Neural cell (in vitro differentiated cells): ENCODE measurements at regions not wholly inside any gene's neighbourhood (a gene's known extent, or its start where the extent isn't known, plus 50 kb on each side); places are given as distances from the start of the nearest gene placed in this dataset.

Experiments
- H2AFZ ChIP-seq: fragments of 200-600, 300-800 bp; sonication (generic), shearing (Covaris generic); 2 replicates; pipeline ENCODE4 v1.6.0; 2014; ENCODE audit warnings: low read depth, mild to moderate bottlenecking, antibody characterized with exemption, low read length, moderate library complexity
- H3F3A ChIP-seq: fragments of 200-600 bp; shearing (Covaris generic); 2 replicates; pipeline ENCODE4 v1.6.1; 2016; ENCODE audit warnings: mild to moderate bottlenecking, moderate library complexity, mixed read lengths, antibody characterized with exemption, low read length; ENCODE audit not compliant: insufficient read depth, poor library complexity, severe bottlenecking
- H3K27ac ChIP-seq: fragments of 200-600, 300-800 bp; sonication (generic), shearing (Covaris generic); 2 replicates; pipeline ENCODE4 v1.5.1; 2014; ENCODE audit warnings: mild to moderate bottlenecking, low read length, moderate library complexity
- H3K27me3 ChIP-seq: fragments of 300-800, 200-600 bp; sonication (generic), shearing (Covaris generic); 2 replicates; pipeline ENCODE4 v1.6.0; 2014; ENCODE audit warnings: mild to moderate bottlenecking, low read depth, low read length, moderate library complexity; ENCODE audit not compliant: insufficient read depth
- H3K36me3 ChIP-seq: fragments of 300-800, 200-600 bp; sonication (generic), shearing (Covaris generic); 2 replicates; pipeline ENCODE4 v1.5.1; 2014; ENCODE audit warnings: mild to moderate bottlenecking, antibody characterized with exemption, low read length, moderate library complexity; ENCODE audit not compliant: insufficient read depth
- H3K4me2 ChIP-seq: fragments of 300-800, 200-600 bp; sonication (generic), shearing (Covaris generic); 2 replicates; pipeline ENCODE4 v1.6.0; 2014; ENCODE audit warnings: mild to moderate bottlenecking, low read length
- H3K4me3 ChIP-seq: fragments of 300-800, 200-600 bp; sonication (generic), shearing (Covaris generic); 2 replicates; pipeline ENCODE4 v1.5.1; 2014; ENCODE audit warnings: mild to moderate bottlenecking, low read length, moderate library complexity
- H3K79me2 ChIP-seq: fragments of 200-600 bp; shearing (Covaris generic); replicated peaks from 2 replicates; pipeline ENCODE4 v1.6.0; 2014; ENCODE audit warnings: mild to moderate bottlenecking, low read length, moderate library complexity; ENCODE audit not compliant: insufficient read depth
- H3K9ac ChIP-seq: fragments of 300-800, 200-600 bp; sonication (generic), shearing (Covaris generic); 2 replicates; pipeline ENCODE4 v1.6.1; 2016; ENCODE audit warnings: mild to moderate bottlenecking, low read length, mixed read lengths
- H3K9me2 ChIP-seq: fragments of 200-600 bp; shearing (Covaris generic); 2 replicates; pipeline ENCODE4 v1.6.1; 2016; ENCODE audit warnings: mild to moderate bottlenecking, low read length, mixed read lengths; ENCODE audit not compliant: insufficient read depth
- H3K9me3 ChIP-seq: fragments of 200-600, 300-800 bp; sonication (generic), shearing (Covaris generic); 2 replicates; pipeline ENCODE4 v1.6.1; 2016; ENCODE audit warnings: mild to moderate bottlenecking, mixed run types, low read length, moderate library complexity, mixed read lengths
- H4K20me1 ChIP-seq: fragments of 200-600 bp; shearing (Covaris generic); 2 replicates; pipeline ENCODE4 v1.6.1; 2016; ENCODE audit warnings: mild to moderate bottlenecking, mixed run types; ENCODE audit not compliant: insufficient read depth
- CTCF ChIP-seq: fragments of 450-650 bp; IDR thresholded peaks from 2 replicates; pipeline ENCODE4 v1.5.1; 2014; ENCODE audit warnings: antibody characterized with exemption, mild to moderate bottlenecking, moderate library complexity; ENCODE audit not compliant: poor library complexity, severe bottlenecking
- EP300 ChIP-seq: fragments of 450-650 bp; conservative IDR thresholded peaks from 2 replicates; pipeline ENCODE4 v1.6.1; 2014; ENCODE audit warnings: antibody characterized with exemption, mild to moderate bottlenecking, moderate library complexity; ENCODE audit not compliant: poor library complexity, severe bottlenecking
- EZH2 ChIP-seq: fragments of 200-600, 300-800 bp; shearing (Covaris generic), sonication (generic); IDR thresholded peaks from 2 replicates; pipeline ENCODE4 v1.6.1; 2014; ENCODE audit warnings: antibody characterized with exemption, low read length, borderline replicate concordance, mild to moderate bottlenecking; ENCODE audit not compliant: insufficient read depth, poor library complexity, severe bottlenecking
- MXI1 ChIP-seq: fragments of 450-650 bp; conservative IDR thresholded peaks from 2 replicates; pipeline ENCODE4 v1.6.1; 2014; ENCODE audit warnings: antibody characterized with exemption, mild to moderate bottlenecking; ENCODE audit not compliant: poor library complexity, severe bottlenecking
- POLR2AphosphoS5 ChIP-seq: IDR thresholded peaks from 2 replicates; pipeline ENCODE4 v1.6.1; 2012
- RAD21 ChIP-seq: fragments of 450-650 bp; conservative IDR thresholded peaks from 2 replicates; pipeline ENCODE4 v1.6.1; 2014; ENCODE audit warnings: antibody characterized with exemption, mild to moderate bottlenecking, moderate library complexity
- REST ChIP-seq: IDR thresholded peaks from 2 replicates; pipeline ENCODE4 v1.6.1; 2012; ENCODE audit warnings: borderline replicate concordance
- TAF1 ChIP-seq: IDR thresholded peaks from 2 replicates; pipeline ENCODE4 v1.6.1; 2012; ENCODE audit warnings: low read depth

GRCh38 chr5:3345195-3345594 lies 250.4 kb upstream of the IRX1 start:
- Histone ChIP-seq H3K27me3 (no peaks in the 10 kb centered on the region), H3F3A (no peaks in the 10 kb centered on the region), H3K79me2 (no peaks in the 10 kb centered on the region), H4K20me1 (no peaks in the 10 kb centered on the region), H3K27ac (no peak overlapping the region), H2AFZ (no peak overlapping the region), H3K9ac (no peak overlapping the region), H3K4me2 (no peak overlapping the region), H3K4me3 (no peak overlapping the region), H3K9me3 (no peaks in the 10 kb centered on the region), H3K36me3 (no peaks in the 10 kb centered on the region), H3K9me2 (no peaks in the 10 kb centered on the region)
- TF ChIP-seq RAD21 (no peak), REST (no peak), POLR2AphosphoS5 (no peak), MXI1 (no peak), TAF1 (no peak), EZH2 (no peak), CTCF (no peak)

GRCh38 chr5:3344671-3345070 lies 251.0 kb upstream of the IRX1 start:
- no peak overlapping the region for H3K4me3 ChIP-seq
- no peak overlapping the region for H3K9ac ChIP-seq
- no peak overlapping the region for H3K4me2 ChIP-seq

More at GRCh38 chr5:3344671-3345070, 251.0 kb upstream of the IRX1 start:
- Histone ChIP-seq H3K79me2 (no peaks in the 10 kb centered on the region), H3K9me2 (no peaks in the 10 kb centered on the region), H3K9me3 (no peaks in the 10 kb centered on the region), H4K20me1 (no peaks in the 10 kb centered on the region), H3F3A (no peaks in the 10 kb centered on the region), H3K36me3 (no peaks in the 10 kb centered on the region), H3K27ac (no peak overlapping the region), H2AFZ (no peak overlapping the region), H3K27me3 (no peaks in the 10 kb centered on the region)
- TF ChIP-seq EP300 = no peak
- TF ChIP-seq MXI1 = no peak
- TF ChIP-seq POLR2AphosphoS5 = no peak
- TF ChIP-seq TAF1 = no peak
- TF ChIP-seq CTCF = no peak
